ENCODE measurements at regions not wholly inside any gene's neighbourhood (a gene's known extent, or its start where the extent isn't known, plus 50 kb on each side); places are given as distances from the start of the nearest gene placed in this dataset.
A peak's percentile ranks its signal among the peaks of the same experiment; 100 is the strongest.

- H3K36me3 ChIP-seq (ENCODE audit: control insufficient read depth in 5 of 5, insufficient read depth in 5 of 5, low read length in 5 of 5) = no peaks in the 10 kb centered on the region
- H3K9me3 ChIP-seq (ENCODE audit: control insufficient read depth in 5 of 5, low read length in 5 of 5) = no peaks in the 10 kb centered on the region
- no peak overlapping the region for H3K4me3 ChIP-seq (ENCODE audit: low read depth in 1 of 5, low read length in 5 of 5)
- H3K9ac ChIP-seq (ENCODE audit: low read length in 5 of 5) = no peak overlapping the region
- H3K27me3 ChIP-seq (ENCODE audit: control insufficient read depth in 5 of 5, insufficient read depth in 4 of 5, low read length in 5 of 5) = no peaks in the 10 kb centered on the region
- peak overlapping the region; percentile 88 for H3K27ac ChIP-seq (ENCODE audit: low read depth, low read length)
- peaks cover 0 to 40% (median 33%) of the 10 kb centered on the region in 5 donors for H3K4me1 ChIP-seq (ENCODE audit: control insufficient read depth in 5 of 5, insufficient read depth in 5 of 5, low read length in 5 of 5)
Measured at GRCh38 chr7:33760834-33761233, 144.5 kb upstream of the BMPER start.

DNA sequence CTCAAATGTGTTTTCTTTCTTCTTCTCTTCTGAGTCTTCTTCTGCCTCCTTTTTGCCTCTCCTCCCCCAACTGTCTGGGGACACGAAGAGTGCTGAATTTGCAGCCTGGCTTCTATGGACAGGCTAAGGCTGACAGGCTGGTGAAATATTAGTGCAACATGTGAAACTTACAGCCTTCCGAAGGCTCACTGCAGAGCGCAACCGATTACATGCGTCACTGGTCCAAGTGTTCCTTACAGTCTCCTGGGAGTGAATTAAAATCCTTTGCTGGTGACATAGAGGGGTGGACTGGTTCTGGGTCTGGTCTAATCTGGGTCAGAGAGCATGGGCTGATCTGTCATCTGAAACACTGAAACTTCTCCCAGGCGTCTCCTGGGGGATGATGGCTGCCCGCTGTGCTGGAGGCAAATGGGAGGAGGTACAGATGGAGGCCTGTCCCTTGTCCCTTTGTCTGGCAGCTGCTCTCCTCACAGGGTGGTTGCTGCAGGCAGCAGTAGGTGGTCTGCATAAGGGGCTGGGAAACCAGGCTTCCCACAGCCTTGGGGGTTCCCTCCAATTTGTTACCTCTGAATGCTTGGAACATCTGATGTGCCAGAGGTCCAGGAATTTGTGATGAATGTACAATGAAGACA is 143.8 kb upstream of the BMPER start:
- H3K27ac ChIP-seq (ENCODE audit: low read depth, low read length) = peak overlapping the region; percentile 88

GRCh38 chr7:33762151-33762910 is 143.0 kb upstream of the BMPER start:
- no peak overlapping the region for H3K9ac ChIP-seq (ENCODE audit: low read length in 5 of 5)
- H3K4me3 ChIP-seq (ENCODE audit: low read depth in 1 of 5, low read length in 5 of 5) = no peak overlapping the region
- no peaks in the 10 kb centered on the region for H3K27me3 ChIP-seq (ENCODE audit: control insufficient read depth in 5 of 5, insufficient read depth in 4 of 5, low read length in 5 of 5)
- no peaks in the 10 kb centered on the region for H3K36me3 ChIP-seq (ENCODE audit: control insufficient read depth in 5 of 5, insufficient read depth in 5 of 5, low read length in 5 of 5)
- no peaks in the 10 kb centered on the region for H3K9me3 ChIP-seq (ENCODE audit: control insufficient read depth in 5 of 5, low read length in 5 of 5)
- peaks cover 0 to 34% (median 29%) of the 10 kb centered on the region in 5 donors for H3K4me1 ChIP-seq (ENCODE audit: control insufficient read depth in 5 of 5, insufficient read depth in 5 of 5, low read length in 5 of 5)
- peak overlapping the region; percentile 88 for H3K27ac ChIP-seq (ENCODE audit: low read depth, low read length)

More for the DNA sequence above, 143.8 kb upstream of the BMPER start:
- Histone ChIP-seq H3K4me3 (ENCODE audit: low read depth in 1 of 5, low read length in 5 of 5) (no peak overlapping the region), H3K36me3 (ENCODE audit: control insufficient read depth in 5 of 5, insufficient read depth in 5 of 5, low read length in 5 of 5) (no peaks in the 10 kb centered on the region), H3K9ac (ENCODE audit: low read length in 5 of 5) (no peak overlapping the region), H3K4me1 (ENCODE audit: control insufficient read depth in 5 of 5, insufficient read depth in 5 of 5, low read length in 5 of 5) (peaks cover 0 to 38% (median 33%) of the 10 kb centered on the region in 5 donors), H3K9me3 (ENCODE audit: control insufficient read depth in 5 of 5, low read length in 5 of 5) (no peaks in the 10 kb centered on the region), H3K27me3 (ENCODE audit: control insufficient read depth in 5 of 5, insufficient read depth in 4 of 5, low read length in 5 of 5) (no peaks in the 10 kb centered on the region)

GRCh38 chr7:33762911-33763306 is 142.4 kb upstream of the BMPER start:
- H3K27me3 ChIP-seq (ENCODE audit: control insufficient read depth in 5 of 5, insufficient read depth in 4 of 5, low read length in 5 of 5) = no peaks in the 10 kb centered on the region
- no peaks in the 10 kb centered on the region for H3K36me3 ChIP-seq (ENCODE audit: control insufficient read depth in 5 of 5, insufficient read depth in 5 of 5, low read length in 5 of 5)
- H3K9me3 ChIP-seq (ENCODE audit: control insufficient read depth in 5 of 5, low read length in 5 of 5) = no peaks in the 10 kb centered on the region
- H3K9ac ChIP-seq (ENCODE audit: low read length in 5 of 5) = no peak overlapping the region
- no peak overlapping the region for H3K4me3 ChIP-seq (ENCODE audit: low read depth in 1 of 5, low read length in 5 of 5)
- H3K4me1 ChIP-seq (ENCODE audit: control insufficient read depth in 5 of 5, insufficient read depth in 5 of 5, low read length in 5 of 5) = peaks cover 0 to 30% (median 27%) of the 10 kb centered on the region in 5 donors
- H3K27ac ChIP-seq (ENCODE audit: low read depth, low read length) = peak overlapping the region; percentile 88

DNA sequence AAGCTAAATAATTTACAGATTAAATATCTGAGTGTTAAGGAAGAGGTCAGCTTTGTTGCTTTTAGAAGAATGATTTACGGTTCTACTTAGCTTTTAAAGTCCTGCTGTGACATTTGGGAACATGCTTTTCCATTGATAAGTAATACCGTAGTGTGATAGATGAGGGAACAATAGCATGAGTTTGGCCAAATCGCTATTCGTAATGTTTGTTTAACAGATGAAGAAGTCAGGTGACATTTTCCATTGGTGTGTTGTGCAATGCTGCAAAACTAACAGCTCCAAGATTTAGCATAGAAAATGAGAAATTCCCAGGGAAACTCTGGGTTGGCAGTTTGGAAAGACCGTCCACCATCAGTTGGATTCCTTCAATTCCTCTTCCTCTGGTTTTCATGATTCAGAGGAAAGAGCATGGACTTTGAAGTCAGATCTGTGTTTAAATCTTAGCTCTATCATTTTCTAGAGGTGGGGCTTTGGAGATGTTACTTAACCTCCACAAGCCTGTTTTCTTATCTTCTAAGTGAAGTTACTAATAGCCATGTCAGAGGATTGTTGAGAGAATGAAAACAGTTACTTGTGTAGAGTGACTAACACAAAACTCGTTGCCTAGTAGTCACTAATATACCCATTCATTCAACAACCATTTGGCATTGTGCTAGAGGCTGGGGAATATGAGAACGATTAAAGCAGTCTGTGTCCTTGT is 140.4 kb upstream of the BMPER start:
- Histone ChIP-seq H3K27ac (ENCODE audit: low read depth, low read length) (no peak overlapping the region), H3K36me3 (ENCODE audit: control insufficient read depth in 5 of 5, insufficient read depth in 5 of 5, low read length in 5 of 5) (no peaks in the 10 kb centered on the region), H3K4me1 (ENCODE audit: control insufficient read depth in 5 of 5, insufficient read depth in 5 of 5, low read length in 5 of 5) (peaks cover 0 to 30% (median 27%) of the 10 kb centered on the region in 5 donors), H3K27me3 (ENCODE audit: control insufficient read depth in 5 of 5, insufficient read depth in 4 of 5, low read length in 5 of 5) (no peaks in the 10 kb centered on the region), H3K4me3 (ENCODE audit: low read depth in 1 of 5, low read length in 5 of 5) (no peak overlapping the region), H3K9me3 (ENCODE audit: control insufficient read depth in 5 of 5, low read length in 5 of 5) (no peaks in the 10 kb centered on the region), H3K9ac (ENCODE audit: low read length in 5 of 5) (no peak overlapping the region)

- Histone ChIP-seq H3K27me3 (ENCODE audit: control insufficient read depth in 5 of 5, insufficient read depth in 4 of 5, low read length in 5 of 5) (no peaks in the 10 kb centered on the region), H3K4me3 (ENCODE audit: low read depth in 1 of 5, low read length in 5 of 5) (no peak overlapping the region), H3K27ac (ENCODE audit: low read depth, low read length) (no peak overlapping the region), H3K4me1 (ENCODE audit: control insufficient read depth in 5 of 5, insufficient read depth in 5 of 5, low read length in 5 of 5) (peaks cover 0 to 22% (median 21%) of the 10 kb centered on the region in 5 donors), H3K36me3 (ENCODE audit: control insufficient read depth in 5 of 5, insufficient read depth in 5 of 5, low read length in 5 of 5) (no peaks in the 10 kb centered on the region), H3K9ac (ENCODE audit: low read length in 5 of 5) (no peak overlapping the region), H3K9me3 (ENCODE audit: control insufficient read depth in 5 of 5, low read length in 5 of 5) (no peaks in the 10 kb centered on the region)
Measured at GRCh38 chr7:33766405-33766804, 138.9 kb upstream of the BMPER start.

DNA sequence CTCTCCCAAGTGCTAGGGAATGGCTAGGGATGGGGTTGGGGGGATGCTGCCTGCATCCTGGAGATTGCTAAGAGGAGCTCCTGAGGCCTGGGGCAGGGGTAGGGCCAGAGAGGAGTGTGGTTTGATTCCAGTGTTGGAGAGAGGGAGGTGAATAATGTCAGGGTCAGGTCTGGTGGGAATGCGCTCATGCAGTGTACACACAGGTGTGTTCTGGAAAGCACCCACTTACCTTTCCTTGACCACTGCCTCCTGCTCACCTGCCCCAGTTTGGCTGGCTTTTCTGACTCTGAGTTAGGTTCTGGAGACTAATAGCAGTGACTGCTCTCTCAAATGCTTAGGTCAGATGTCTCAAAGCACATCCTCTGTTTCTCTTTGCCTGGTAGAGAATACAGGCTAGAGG is 135.4 kb upstream of the BMPER start:
- Histone ChIP-seq H3K9me3 (ENCODE audit: control insufficient read depth in 5 of 5, low read length in 5 of 5) (no peaks in the 10 kb centered on the region), H3K27me3 (ENCODE audit: control insufficient read depth in 5 of 5, insufficient read depth in 4 of 5, low read length in 5 of 5) (no peaks in the 10 kb centered on the region), H3K9ac (ENCODE audit: low read length in 5 of 5) (no peak overlapping the region), H3K4me1 (ENCODE audit: control insufficient read depth in 5 of 5, insufficient read depth in 5 of 5, low read length in 5 of 5) (peaks cover 0 to 9% (median 3%) of the 10 kb centered on the region in 5 donors), H3K27ac (ENCODE audit: low read depth, low read length) (no peak overlapping the region), H3K4me3 (ENCODE audit: low read depth in 1 of 5, low read length in 5 of 5) (no peak overlapping the region), H3K36me3 (ENCODE audit: control insufficient read depth in 5 of 5, insufficient read depth in 5 of 5, low read length in 5 of 5) (no peaks in the 10 kb centered on the region)

DNA sequence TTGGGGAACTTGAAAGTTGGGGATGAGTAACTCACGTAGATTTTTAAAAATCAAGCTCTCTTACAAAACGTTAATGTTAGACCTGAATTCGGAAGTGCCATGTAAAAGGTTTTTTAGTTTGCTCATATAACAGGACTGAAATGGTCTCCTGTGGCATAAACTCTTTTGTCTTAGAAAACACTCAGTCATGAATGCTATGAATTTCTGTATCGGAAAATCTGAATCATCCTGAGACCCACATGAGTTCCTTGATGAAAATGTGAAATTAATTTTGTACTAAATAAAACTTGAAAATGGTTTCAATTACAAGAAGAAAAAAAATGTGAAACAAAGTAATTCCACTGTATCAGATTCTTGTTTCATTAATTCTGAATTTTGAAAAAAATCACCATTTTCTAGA is 134.8 kb upstream of the BMPER start:
- no peak overlapping the region for H3K27ac ChIP-seq (ENCODE audit: low read depth, low read length)
- H3K4me1 ChIP-seq (ENCODE audit: control insufficient read depth in 5 of 5, insufficient read depth in 5 of 5, low read length in 5 of 5) = peaks cover 0 to 14% (median 9%) of the 10 kb centered on the region in 5 donors
- no peaks in the 10 kb centered on the region for H3K36me3 ChIP-seq (ENCODE audit: control insufficient read depth in 5 of 5, insufficient read depth in 5 of 5, low read length in 5 of 5)
- H3K9ac ChIP-seq (ENCODE audit: low read length in 5 of 5) = no peak overlapping the region
- no peaks in the 10 kb centered on the region for H3K27me3 ChIP-seq (ENCODE audit: control insufficient read depth in 5 of 5, insufficient read depth in 4 of 5, low read length in 5 of 5)
- peaks cover 0 to 2% (median 0%) of the 10 kb centered on the region in 5 donors for H3K9me3 ChIP-seq (ENCODE audit: control insufficient read depth in 5 of 5, low read length in 5 of 5)
- no peak overlapping the region for H3K4me3 ChIP-seq (ENCODE audit: low read depth in 1 of 5, low read length in 5 of 5)

DNA sequence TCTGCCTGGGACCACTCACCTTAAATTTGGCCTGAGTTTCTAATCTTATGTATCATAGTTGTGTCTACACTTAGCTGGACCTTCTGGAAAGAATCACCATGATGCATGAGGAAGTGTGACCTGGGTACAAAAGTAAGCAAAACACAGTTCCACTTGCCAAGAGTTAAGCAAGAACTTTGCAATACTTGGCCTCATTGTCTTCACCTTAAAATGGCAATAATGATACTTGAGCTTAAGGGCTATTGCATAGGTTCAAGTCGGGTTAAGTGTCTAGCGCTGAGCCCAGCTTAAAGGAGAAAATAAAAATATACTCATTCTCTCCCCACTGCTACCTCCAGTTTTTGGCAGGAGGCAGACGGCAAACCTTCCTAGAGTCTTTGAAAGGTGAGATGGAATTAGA is 133.9 kb upstream of the BMPER start:
- Histone ChIP-seq H3K36me3 (ENCODE audit: control insufficient read depth in 5 of 5, insufficient read depth in 5 of 5, low read length in 5 of 5) (no peaks in the 10 kb centered on the region), H3K9me3 (ENCODE audit: control insufficient read depth in 5 of 5, low read length in 5 of 5) (peaks cover 0 to 7% (median 0%) of the 10 kb centered on the region in 5 donors), H3K4me3 (ENCODE audit: low read depth in 1 of 5, low read length in 5 of 5) (no peak overlapping the region), H3K27me3 (ENCODE audit: control insufficient read depth in 5 of 5, insufficient read depth in 4 of 5, low read length in 5 of 5) (no peaks in the 10 kb centered on the region), H3K27ac (ENCODE audit: low read depth, low read length) (no peak overlapping the region), H3K9ac (ENCODE audit: low read length in 5 of 5) (no peak overlapping the region), H3K4me1 (ENCODE audit: control insufficient read depth in 5 of 5, insufficient read depth in 5 of 5, low read length in 5 of 5) (peaks cover 0 to 14% (median 9%) of the 10 kb centered on the region in 5 donors)

GRCh38 chr7:33773053-33773452 is 132.3 kb upstream of the BMPER start:
- Histone ChIP-seq H3K36me3 (ENCODE audit: control insufficient read depth in 5 of 5, insufficient read depth in 5 of 5, low read length in 5 of 5) (no peaks in the 10 kb centered on the region), H3K4me3 (ENCODE audit: low read depth in 1 of 5, low read length in 5 of 5) (no peak overlapping the region), H3K27me3 (ENCODE audit: control insufficient read depth in 5 of 5, insufficient read depth in 4 of 5, low read length in 5 of 5) (no peaks in the 10 kb centered on the region), H3K9ac (ENCODE audit: low read length in 5 of 5) (no peak overlapping the region), H3K4me1 (ENCODE audit: control insufficient read depth in 5 of 5, insufficient read depth in 5 of 5, low read length in 5 of 5) (peaks cover 0 to 14% (median 9%) of the 10 kb centered on the region in 5 donors), H3K9me3 (ENCODE audit: control insufficient read depth in 5 of 5, low read length in 5 of 5) (peaks cover 0 to 7% (median 0%) of the 10 kb centered on the region in 5 donors), H3K27ac (ENCODE audit: low read depth, low read length) (no peak overlapping the region)
